Breast epithelium (tissue), 3 donors: ENCODE measurements at regions not wholly inside any gene's neighbourhood (a gene's known extent, or its start where the extent isn't known, plus 50 kb on each side); places are given as distances from the start of the nearest gene placed in this dataset.

Experiments used
- CTCF ChIP-seq, 3 donors: fragments of 450-650 bp; IDR thresholded peaks; one replicate each; pipeline ENCODE4 v1.5.1; 2016 to 2017; ENCODE audit warnings: antibody characterized with exemption in 3 of 3, mild to moderate bottlenecking in 3 of 3, moderate library complexity in 3 of 3
- POLR2A ChIP-seq: fragments of 450-650 bp; IDR thresholded peaks from one replicate; pipeline ENCODE4 v1.6.1; 2016; ENCODE audit warnings: antibody characterized with exemption, mild to moderate bottlenecking, moderate library complexity
- POLR2AphosphoS5 ChIP-seq, 3 donors: sonication (generic); formaldehyde crosslinking; IDR thresholded peaks; one replicate each; pipeline ENCODE4 v1.6.1; 2017; ENCODE audit warnings: antibody characterized with exemption in 3 of 3

- TF ChIP-seq CTCF (IDR thresholded peaks at IDR 0.05) (no peak), POLR2A (no peak), POLR2AphosphoS5 (IDR thresholded peaks at IDR 0.05) (no peak)
Observed at GRCh38 chr12:78431931-78432330, 432.6 kb upstream of the SYT1 start.
